Lower leg skin (tissue), 3 donors: ENCODE measurements at regions not wholly inside any gene's neighbourhood (a gene's known extent, or its start where the extent isn't known, plus 50 kb on each side); places are given as distances from the start of the nearest gene placed in this dataset.

Source experiments
- POLR2A ChIP-seq, 2 donors: fragments of 450-650 bp; IDR thresholded peaks; one replicate each; pipeline ENCODE4 v1.6.1; 2016 to 2017; ENCODE audit warnings: antibody characterized with exemption in 2 of 2, mild to moderate bottlenecking in 1 of 2, moderate library complexity in 1 of 2
- TF ChIP-seq, protein P1 (sequence below), 3 donors: fragments of 450-650 bp; IDR thresholded peaks; one replicate each; pipeline ENCODE4 v1.5.1; 2016; ENCODE audit warnings: antibody characterized with exemption in 3 of 3, mild to moderate bottlenecking in 3 of 3, moderate library complexity in 2 of 3

DNA sequence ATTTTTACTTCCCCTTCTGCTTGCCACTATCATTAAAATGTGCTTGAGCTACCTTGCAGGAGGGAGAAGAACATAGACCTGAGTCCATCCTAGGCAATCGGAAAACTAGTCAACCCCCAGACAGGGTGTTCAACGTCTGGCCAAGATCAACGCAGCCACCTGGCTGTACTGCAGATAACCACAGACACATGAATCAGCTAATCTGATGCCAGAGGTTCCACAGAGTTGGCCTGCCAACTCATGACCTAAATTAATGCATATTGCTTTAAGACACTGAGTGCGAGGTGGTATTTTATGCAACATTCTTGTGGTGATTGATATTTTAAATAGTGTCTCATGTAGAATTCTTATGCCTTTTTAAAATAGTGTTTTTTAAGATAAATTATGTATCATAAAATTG, 1283.8 kb upstream of the PABPC4L start:
- TF ChIP-seq, protein P1, sequence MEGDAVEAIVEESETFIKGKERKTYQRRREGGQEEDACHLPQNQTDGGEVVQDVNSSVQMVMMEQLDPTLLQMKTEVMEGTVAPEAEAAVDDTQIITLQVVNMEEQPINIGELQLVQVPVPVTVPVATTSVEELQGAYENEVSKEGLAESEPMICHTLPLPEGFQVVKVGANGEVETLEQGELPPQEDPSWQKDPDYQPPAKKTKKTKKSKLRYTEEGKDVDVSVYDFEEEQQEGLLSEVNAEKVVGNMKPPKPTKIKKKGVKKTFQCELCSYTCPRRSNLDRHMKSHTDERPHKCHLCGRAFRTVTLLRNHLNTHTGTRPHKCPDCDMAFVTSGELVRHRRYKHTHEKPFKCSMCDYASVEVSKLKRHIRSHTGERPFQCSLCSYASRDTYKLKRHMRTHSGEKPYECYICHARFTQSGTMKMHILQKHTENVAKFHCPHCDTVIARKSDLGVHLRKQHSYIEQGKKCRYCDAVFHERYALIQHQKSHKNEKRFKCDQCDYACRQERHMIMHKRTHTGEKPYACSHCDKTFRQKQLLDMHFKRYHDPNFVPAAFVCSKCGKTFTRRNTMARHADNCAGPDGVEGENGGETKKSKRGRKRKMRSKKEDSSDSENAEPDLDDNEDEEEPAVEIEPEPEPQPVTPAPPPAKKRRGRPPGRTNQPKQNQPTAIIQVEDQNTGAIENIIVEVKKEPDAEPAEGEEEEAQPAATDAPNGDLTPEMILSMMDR (IDR thresholded peaks at IDR 0.05): no peak
- TF ChIP-seq POLR2A (IDR thresholded peaks at IDR 0.05): no peak
